GM23338 (cell line): ENCODE measurements at regions not wholly inside any gene's neighbourhood (a gene's known extent, or its start where the extent isn't known, plus 50 kb on each side); places are given as distances from the start of the nearest gene placed in this dataset.

ENCODE experiments used
- ATAC-seq: fragments of 200-7000 bp; cut with Tn5 transposase; 3 replicates; pipeline ENCODE4 v1.9.1; 2020
- DNase-seq: peaks from one replicate; pipeline ENCODE4 v3.0.0-alpha.2; 2015; ENCODE audit warnings: low spot score
- H2AFZ ChIP-seq: fragments of 200-600 bp; sonication (generic); 2 replicates; pipeline ENCODE4 v1.8.0; 2016; ENCODE audit warnings: antibody characterized with exemption, mild to moderate bottlenecking, moderate library complexity
- H3F3A ChIP-seq: fragments of 200-600 bp; sonication (generic); replicated peaks from 2 replicates; pipeline ENCODE4 v1.8.0; 2017; ENCODE audit warnings: antibody characterized with exemption, mixed run types, low read depth
- H3K27ac ChIP-seq: fragments of 200-600 bp; sonication (generic); 2 replicates; pipeline ENCODE4 v1.6.1; 2016; ENCODE audit warnings: low read depth
- H3K27me3 ChIP-seq: fragments of 200-600 bp; sonication (generic); 2 replicates; pipeline ENCODE4 v1.8.0; 2016; ENCODE audit warnings: mild to moderate bottlenecking, mixed run types, moderate library complexity; ENCODE audit not compliant: insufficient read depth
- H3K36me3 ChIP-seq: fragments of 200-600 bp; sonication (generic); 2 replicates; pipeline ENCODE4 v1.8.0; 2016; ENCODE audit warnings: mild to moderate bottlenecking; ENCODE audit not compliant: insufficient read depth
- H3K4me1 ChIP-seq: fragments of 200-600 bp; sonication (generic); 2 replicates; pipeline ENCODE4 v1.8.0; 2016; ENCODE audit warnings: mild to moderate bottlenecking, moderate library complexity; ENCODE audit not compliant: insufficient read depth
- H3K4me2 ChIP-seq: fragments of 200-600 bp; sonication (generic); 2 replicates; pipeline ENCODE4 v1.7.1; 2017; ENCODE audit warnings: mixed run types
- H3K4me3 ChIP-seq: fragments of 200-600 bp; sonication (generic); 2 replicates; pipeline ENCODE4 v1.6.1; 2016; ENCODE audit warnings: mixed run types
- H3K79me2 ChIP-seq: fragments of 200-600 bp; sonication (generic); replicated peaks from 2 replicates; pipeline ENCODE4 v1.8.0; 2017; ENCODE audit warnings: mild to moderate bottlenecking; ENCODE audit not compliant: insufficient read depth
- H3K9me2 ChIP-seq: fragments of 200-600 bp; sonication (generic); 2 replicates; pipeline ENCODE4 v1.8.0; 2017; ENCODE audit not compliant: insufficient read depth
- H4K20me1 ChIP-seq: fragments of 200-600 bp; sonication (generic); replicated peaks from 2 replicates; pipeline ENCODE4 v1.8.0; 2017; ENCODE audit warnings: mild to moderate bottlenecking; ENCODE audit not compliant: insufficient read depth
- H3K27ac Mint-ChIP-seq: 2 replicates; pipeline ENCODE4 v1.8.0; 2020; ENCODE audit warnings: inconsistent platforms, mild to moderate bottlenecking, moderate library complexity, mixed read lengths
- H3K27me3 Mint-ChIP-seq: 3 replicates; pipeline ENCODE4 v1.8.0; 2022; ENCODE audit warnings: low read depth, mild to moderate bottlenecking, moderate library complexity, mixed read lengths, inconsistent platforms; ENCODE audit not compliant: insufficient read depth, poor library complexity
- H3K36me3 Mint-ChIP-seq: 3 replicates; pipeline ENCODE4 v1.8.0; 2021; ENCODE audit warnings: low read depth, mild to moderate bottlenecking, inconsistent platforms, moderate library complexity, mixed read lengths
- H3K4me1 Mint-ChIP-seq: 3 replicates; pipeline ENCODE4 v1.8.0; 2020; ENCODE audit warnings: mild to moderate bottlenecking, inconsistent platforms, mixed read lengths
- H3K4me3 Mint-ChIP-seq: 3 replicates; pipeline ENCODE4 v1.8.0; 2021; ENCODE audit warnings: moderate library complexity, mild to moderate bottlenecking, inconsistent platforms, mixed read lengths
- H3K9me3 Mint-ChIP-seq: 3 replicates; pipeline ENCODE4 v1.8.0; 2020; ENCODE audit warnings: moderate library complexity, mild to moderate bottlenecking, inconsistent platforms, mixed read lengths
- CREB1 ChIP-seq: fragments of 250-450 bp; sonication (Bioruptor Pico); IDR thresholded peaks from 2 replicates; pipeline ENCODE4 v1.5.0; 2020; ENCODE audit warnings: low read depth, mild to moderate bottlenecking, moderate library complexity
- EZH2 ChIP-seq: fragments of 200-600 bp; sonication (generic); IDR thresholded peaks from one replicate; pipeline ENCODE4 v1.8.0; 2017; ENCODE audit warnings: antibody characterized with exemption, mild to moderate bottlenecking, low read depth; ENCODE audit not compliant: unreplicated experiment
- EZH2phosphoT487 ChIP-seq: fragments of 200-600 bp; sonication (generic); IDR thresholded peaks from one replicate; pipeline ENCODE4 v1.8.1; 2018; ENCODE audit warnings: antibody characterized with exemption; ENCODE audit not compliant: unreplicated experiment
- JUNB ChIP-seq: IDR thresholded peaks from one replicate; pipeline ENCODE4 v1.6.1; 2016; ENCODE audit warnings: antibody characterized with exemption; ENCODE audit not compliant: unreplicated experiment
- NANOG ChIP-seq: IDR thresholded peaks from 2 replicates; pipeline ENCODE4 v1.6.1; 2016; ENCODE audit warnings: antibody characterized with exemption, borderline replicate concordance
- POLR2AphosphoS5 ChIP-seq: IDR thresholded peaks from 2 replicates; pipeline ENCODE4 v1.6.1; 2016; ENCODE audit warnings: antibody characterized with exemption, low read depth
- STAT1 ChIP-seq: IDR thresholded peaks from one replicate; pipeline ENCODE4 v1.6.1; 2016; ENCODE audit warnings: antibody characterized with exemption; ENCODE audit not compliant: unreplicated experiment
- ZNF114 ChIP-seq: fragments of 250-450 bp; sonication (Bioruptor Pico); IDR thresholded peaks from 2 replicates; pipeline ENCODE4 v1.5.0; 2020; ENCODE audit warnings: mild to moderate bottlenecking, moderate library complexity
- ZNF331 ChIP-seq: fragments of 250-450 bp; sonication (Bioruptor Pico); IDR thresholded peaks from 2 replicates; pipeline ENCODE4 v1.5.0; 2020; ENCODE audit warnings: low read depth, mild to moderate bottlenecking, moderate library complexity
- TF ChIP-seq, protein P1 (sequence below): fragments of 250-450 bp; sonication (Bioruptor Pico); IDR thresholded peaks from 2 replicates; pipeline ENCODE4 v1.5.0; 2020; ENCODE audit warnings: mild to moderate bottlenecking, moderate library complexity
- TF ChIP-seq, protein P2 (sequence below): IDR thresholded peaks from 2 replicates; pipeline ENCODE4 v1.6.1; 2016; ENCODE audit warnings: antibody characterized with exemption
- TF ChIP-seq, protein P3 (sequence below), 2 experiments: fragments of 200-600 bp in 1 of 2; sonication (generic) in 1 of 2; conservative IDR thresholded peaks; 2 replicates each; pipeline versions ENCODE4 v1.5.1 to v1.6.1; 2016 to 2017; ENCODE audit warnings: antibody characterized with exemption in 2 of 2, low read depth in 2 of 2, mild to moderate bottlenecking in 2 of 2, moderate library complexity in 1 of 2
- TF ChIP-seq, protein P4 (sequence below): IDR thresholded peaks from one replicate; pipeline ENCODE4 v1.6.1; 2018; ENCODE audit warnings: antibody characterized with exemption; ENCODE audit not compliant: unreplicated experiment

DNA sequence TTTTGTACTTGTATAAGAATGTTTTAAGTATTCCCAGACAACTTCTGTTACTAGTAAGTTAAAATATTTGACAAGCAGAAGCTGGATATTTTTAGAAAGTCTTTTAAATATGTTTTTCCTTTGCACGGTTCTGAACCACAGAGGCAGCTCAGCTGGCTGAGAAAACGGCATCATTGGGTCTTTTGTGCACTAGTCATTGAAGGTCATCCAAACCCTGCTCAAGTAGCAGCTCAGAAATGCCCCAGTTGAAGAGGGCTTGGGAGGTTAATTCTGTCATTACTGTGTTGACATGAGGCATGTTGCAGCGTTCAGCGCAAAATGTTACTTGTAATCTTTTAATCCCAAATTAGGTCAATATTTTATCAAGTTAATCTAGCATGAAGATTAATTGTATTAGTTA lies 383.7 kb upstream of the FAM241A start (continued):
- TF ChIP-seq, protein P1, sequence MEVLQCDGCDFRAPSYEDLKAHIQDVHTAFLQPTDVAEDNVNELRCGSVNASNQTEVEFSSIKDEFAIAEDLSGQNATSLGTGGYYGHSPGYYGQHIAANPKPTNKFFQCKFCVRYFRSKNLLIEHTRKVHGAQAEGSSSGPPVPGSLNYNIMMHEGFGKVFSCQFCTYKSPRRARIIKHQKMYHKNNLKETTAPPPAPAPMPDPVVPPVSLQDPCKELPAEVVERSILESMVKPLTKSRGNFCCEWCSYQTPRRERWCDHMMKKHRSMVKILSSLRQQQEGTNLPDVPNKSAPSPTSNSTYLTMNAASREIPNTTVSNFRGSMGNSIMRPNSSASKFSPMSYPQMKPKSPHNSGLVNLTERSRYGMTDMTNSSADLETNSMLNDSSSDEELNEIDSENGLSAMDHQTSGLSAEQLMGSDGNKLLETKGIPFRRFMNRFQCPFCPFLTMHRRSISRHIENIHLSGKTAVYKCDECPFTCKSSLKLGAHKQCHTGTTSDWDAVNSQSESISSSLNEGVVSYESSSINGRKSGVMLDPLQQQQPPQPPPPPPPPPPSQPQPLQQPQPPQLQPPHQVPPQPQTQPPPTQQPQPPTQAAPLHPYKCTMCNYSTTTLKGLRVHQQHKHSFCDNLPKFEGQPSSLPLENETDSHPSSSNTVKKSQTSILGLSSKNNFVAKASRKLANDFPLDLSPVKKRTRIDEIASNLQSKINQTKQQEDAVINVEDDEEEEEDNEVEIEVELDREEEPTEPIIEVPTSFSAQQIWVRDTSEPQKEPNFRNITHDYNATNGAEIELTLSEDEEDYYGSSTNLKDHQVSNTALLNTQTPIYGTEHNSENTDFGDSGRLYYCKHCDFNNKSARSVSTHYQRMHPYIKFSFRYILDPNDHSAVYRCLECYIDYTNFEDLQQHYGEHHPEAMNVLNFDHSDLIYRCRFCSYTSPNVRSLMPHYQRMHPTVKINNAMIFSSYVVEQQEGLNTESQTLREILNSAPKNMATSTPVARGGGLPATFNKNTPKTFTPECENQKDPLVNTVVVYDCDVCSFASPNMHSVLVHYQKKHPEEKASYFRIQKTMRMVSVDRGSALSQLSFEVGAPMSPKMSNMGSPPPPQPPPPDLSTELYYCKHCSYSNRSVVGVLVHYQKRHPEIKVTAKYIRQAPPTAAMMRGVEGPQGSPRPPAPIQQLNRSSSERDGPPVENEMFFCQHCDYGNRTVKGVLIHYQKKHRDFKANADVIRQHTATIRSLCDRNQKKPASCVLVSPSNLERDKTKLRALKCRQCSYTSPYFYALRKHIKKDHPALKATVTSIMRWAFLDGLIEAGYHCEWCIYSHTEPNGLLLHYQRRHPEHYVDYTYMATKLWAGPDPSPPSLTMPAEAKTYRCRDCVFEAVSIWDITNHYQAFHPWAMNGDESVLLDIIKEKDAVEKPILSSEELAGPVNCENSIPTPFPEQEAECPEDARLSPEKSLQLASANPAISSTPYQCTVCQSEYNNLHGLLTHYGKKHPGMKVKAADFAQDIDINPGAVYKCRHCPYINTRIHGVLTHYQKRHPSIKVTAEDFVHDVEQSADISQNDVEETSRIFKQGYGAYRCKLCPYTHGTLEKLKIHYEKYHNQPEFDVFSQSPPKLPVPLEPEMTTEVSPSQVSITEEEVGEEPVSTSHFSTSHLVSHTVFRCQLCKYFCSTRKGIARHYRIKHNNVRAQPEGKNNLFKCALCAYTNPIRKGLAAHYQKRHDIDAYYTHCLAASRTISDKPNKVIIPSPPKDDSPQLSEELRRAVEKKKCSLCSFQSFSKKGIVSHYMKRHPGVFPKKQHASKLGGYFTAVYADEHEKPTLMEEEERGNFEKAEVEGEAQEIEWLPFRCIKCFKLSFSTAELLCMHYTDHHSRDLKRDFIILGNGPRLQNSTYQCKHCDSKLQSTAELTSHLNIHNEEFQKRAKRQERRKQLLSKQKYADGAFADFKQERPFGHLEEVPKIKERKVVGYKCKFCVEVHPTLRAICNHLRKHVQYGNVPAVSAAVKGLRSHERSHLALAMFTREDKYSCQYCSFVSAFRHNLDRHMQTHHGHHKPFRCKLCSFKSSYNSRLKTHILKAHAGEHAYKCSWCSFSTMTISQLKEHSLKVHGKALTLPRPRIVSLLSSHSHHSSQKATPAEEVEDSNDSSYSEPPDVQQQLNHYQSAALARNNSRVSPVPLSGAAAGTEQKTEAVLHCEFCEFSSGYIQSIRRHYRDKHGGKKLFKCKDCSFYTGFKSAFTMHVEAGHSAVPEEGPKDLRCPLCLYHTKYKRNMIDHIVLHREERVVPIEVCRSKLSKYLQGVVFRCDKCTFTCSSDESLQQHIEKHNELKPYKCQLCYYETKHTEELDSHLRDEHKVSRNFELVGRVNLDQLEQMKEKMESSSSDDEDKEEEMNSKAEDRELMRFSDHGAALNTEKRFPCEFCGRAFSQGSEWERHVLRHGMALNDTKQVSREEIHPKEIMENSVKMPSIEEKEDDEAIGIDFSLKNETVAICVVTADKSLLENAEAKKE: no peak
- no peak for TF ChIP-seq STAT1
- TF ChIP-seq, protein P2, sequence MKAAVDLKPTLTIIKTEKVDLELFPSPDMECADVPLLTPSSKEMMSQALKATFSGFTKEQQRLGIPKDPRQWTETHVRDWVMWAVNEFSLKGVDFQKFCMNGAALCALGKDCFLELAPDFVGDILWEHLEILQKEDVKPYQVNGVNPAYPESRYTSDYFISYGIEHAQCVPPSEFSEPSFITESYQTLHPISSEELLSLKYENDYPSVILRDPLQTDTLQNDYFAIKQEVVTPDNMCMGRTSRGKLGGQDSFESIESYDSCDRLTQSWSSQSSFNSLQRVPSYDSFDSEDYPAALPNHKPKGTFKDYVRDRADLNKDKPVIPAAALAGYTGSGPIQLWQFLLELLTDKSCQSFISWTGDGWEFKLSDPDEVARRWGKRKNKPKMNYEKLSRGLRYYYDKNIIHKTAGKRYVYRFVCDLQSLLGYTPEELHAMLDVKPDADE: no peak
- TF ChIP-seq, protein P3, sequence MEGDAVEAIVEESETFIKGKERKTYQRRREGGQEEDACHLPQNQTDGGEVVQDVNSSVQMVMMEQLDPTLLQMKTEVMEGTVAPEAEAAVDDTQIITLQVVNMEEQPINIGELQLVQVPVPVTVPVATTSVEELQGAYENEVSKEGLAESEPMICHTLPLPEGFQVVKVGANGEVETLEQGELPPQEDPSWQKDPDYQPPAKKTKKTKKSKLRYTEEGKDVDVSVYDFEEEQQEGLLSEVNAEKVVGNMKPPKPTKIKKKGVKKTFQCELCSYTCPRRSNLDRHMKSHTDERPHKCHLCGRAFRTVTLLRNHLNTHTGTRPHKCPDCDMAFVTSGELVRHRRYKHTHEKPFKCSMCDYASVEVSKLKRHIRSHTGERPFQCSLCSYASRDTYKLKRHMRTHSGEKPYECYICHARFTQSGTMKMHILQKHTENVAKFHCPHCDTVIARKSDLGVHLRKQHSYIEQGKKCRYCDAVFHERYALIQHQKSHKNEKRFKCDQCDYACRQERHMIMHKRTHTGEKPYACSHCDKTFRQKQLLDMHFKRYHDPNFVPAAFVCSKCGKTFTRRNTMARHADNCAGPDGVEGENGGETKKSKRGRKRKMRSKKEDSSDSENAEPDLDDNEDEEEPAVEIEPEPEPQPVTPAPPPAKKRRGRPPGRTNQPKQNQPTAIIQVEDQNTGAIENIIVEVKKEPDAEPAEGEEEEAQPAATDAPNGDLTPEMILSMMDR (conservative IDR thresholded peaks at IDR 0.05; ENCODE audit: low read depth in 2 of 2): no peak
- TF ChIP-seq ZNF114 (CRISPR knock-in tag): no peak

DNA sequence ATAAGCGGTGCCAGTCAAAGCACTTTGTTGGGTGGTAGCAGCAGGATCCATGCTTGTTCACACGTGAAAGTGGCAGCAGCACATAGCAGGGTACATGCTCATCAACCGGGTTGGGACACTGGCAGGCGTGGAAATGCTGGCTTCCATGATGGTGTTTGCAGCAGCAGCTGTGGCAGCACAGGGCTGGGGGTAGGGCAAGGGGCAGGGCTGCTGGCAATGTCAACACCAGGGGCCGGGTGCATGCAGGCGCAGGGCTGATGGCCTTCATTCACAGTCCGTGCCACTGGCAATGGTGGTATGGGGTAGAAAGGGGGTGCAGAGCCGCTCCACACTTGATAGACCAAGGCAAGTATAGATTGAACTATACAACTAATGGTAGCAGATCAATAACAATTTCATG lies 374.7 kb upstream of the FAM241A start:
- Histone ChIP-seq H3K27ac (no peak overlapping the region), H3K4me2 (no peak overlapping the region), H3K79me2 (no peaks in the 10 kb centered on the region), H3K27me3 (no peaks in the 10 kb centered on the region), H3K4me3 (no peak overlapping the region), H3K4me1 (no peaks in the 10 kb centered on the region), H4K20me1 (no peaks in the 10 kb centered on the region), H3F3A (no peaks in the 10 kb centered on the region), H2AFZ (no peak overlapping the region), H3K9me2 (no peaks in the 10 kb centered on the region), H3K36me3 (no peaks in the 10 kb centered on the region)
- H3K4me1 Mint-ChIP-seq: peaks cover 3% of the 10 kb centered on the region; the same call in 2 of the 3 replicates
- no peaks in the 10 kb centered on the region for H3K9me3 Mint-ChIP-seq
- H3K4me3 Mint-ChIP-seq: no peak overlapping the region
- H3K27me3 Mint-ChIP-seq: no peaks in the 10 kb centered on the region
- H3K36me3 Mint-ChIP-seq: no peaks in the 10 kb centered on the region
- DNase-seq (no peak), ATAC-seq (no peak)
- H3K27ac Mint-ChIP-seq: no peak overlapping the region
- TF ChIP-seq EZH2 (no peak), JUNB (no peak), EZH2phosphoT487 (no peak), ZNF331 (CRISPR knock-in tag) (no peak), POLR2AphosphoS5 (no peak), CREB1 (CRISPR knock-in tag) (no peak), NANOG (no peak)
- TF ChIP-seq, protein P2: no peak
- TF ChIP-seq, protein P4, sequence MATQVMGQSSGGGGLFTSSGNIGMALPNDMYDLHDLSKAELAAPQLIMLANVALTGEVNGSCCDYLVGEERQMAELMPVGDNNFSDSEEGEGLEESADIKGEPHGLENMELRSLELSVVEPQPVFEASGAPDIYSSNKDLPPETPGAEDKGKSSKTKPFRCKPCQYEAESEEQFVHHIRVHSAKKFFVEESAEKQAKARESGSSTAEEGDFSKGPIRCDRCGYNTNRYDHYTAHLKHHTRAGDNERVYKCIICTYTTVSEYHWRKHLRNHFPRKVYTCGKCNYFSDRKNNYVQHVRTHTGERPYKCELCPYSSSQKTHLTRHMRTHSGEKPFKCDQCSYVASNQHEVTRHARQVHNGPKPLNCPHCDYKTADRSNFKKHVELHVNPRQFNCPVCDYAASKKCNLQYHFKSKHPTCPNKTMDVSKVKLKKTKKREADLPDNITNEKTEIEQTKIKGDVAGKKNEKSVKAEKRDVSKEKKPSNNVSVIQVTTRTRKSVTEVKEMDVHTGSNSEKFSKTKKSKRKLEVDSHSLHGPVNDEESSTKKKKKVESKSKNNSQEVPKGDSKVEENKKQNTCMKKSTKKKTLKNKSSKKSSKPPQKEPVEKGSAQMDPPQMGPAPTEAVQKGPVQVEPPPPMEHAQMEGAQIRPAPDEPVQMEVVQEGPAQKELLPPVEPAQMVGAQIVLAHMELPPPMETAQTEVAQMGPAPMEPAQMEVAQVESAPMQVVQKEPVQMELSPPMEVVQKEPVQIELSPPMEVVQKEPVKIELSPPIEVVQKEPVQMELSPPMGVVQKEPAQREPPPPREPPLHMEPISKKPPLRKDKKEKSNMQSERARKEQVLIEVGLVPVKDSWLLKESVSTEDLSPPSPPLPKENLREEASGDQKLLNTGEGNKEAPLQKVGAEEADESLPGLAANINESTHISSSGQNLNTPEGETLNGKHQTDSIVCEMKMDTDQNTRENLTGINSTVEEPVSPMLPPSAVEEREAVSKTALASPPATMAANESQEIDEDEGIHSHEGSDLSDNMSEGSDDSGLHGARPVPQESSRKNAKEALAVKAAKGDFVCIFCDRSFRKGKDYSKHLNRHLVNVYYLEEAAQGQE: no peak
